B cell (primary cell): ENCODE measurements at regions not wholly inside any gene's neighbourhood (a gene's known extent, or its start where the extent isn't known, plus 50 kb on each side); places are given as distances from the start of the nearest gene placed in this dataset.

Experiments
- ATAC-seq: fragments of 200-7000 bp; cut with Tn5 transposase; one replicate; pipeline ENCODE4 v1.10.0; 2021; ENCODE audit warnings: low read depth, mild to moderate bottlenecking, moderate number of reproducible peaks, moderate library complexity
- CTCF ChIA-PET: fragments of 350-600 bp; sonication (Branson Sonifier 250); formaldehyde crosslinking; loops from one replicate; lab custom pipeline; 2021; ENCODE audit warnings: antibody characterized with exemption, inconsistent platforms; lab: Charles Lee
- POLR2A ChIA-PET: fragments of 350-600 bp; sonication (Branson Sonifier 250); formaldehyde crosslinking; loops from one replicate; lab custom pipeline; 2021; ENCODE audit warnings: antibody characterized with exemption; lab: Charles Lee
- DNase-seq: peaks from one replicate; pipeline ENCODE4 v3.0.0; 2013
- H2AFZ ChIP-seq: 2 replicates; pipeline ENCODE4 v1.6.1; 2012; ENCODE audit warnings: mild to moderate bottlenecking, low read depth, low read length; ENCODE audit not compliant: insufficient read depth, poor library complexity, severe bottlenecking
- H3K27ac ChIP-seq, 2 donors: 1 replicate in 1 of 2; 2 replicates in 1 of 2; pipeline ENCODE4 v1.5.1; 2012 to 2013; ENCODE audit warnings: low read length in 2 of 2, mild to moderate bottlenecking in 2 of 2, moderate library complexity in 1 of 2
- H3K27me3 ChIP-seq, 4 experiments: fragments of 200-600 bp in 1 of 4; sonication (generic) in 1 of 4; replicated peaks in 1 of 4; 1 replicate in 2 of 4; 2 replicates in 2 of 4; pipeline versions ENCODE4 v1.6.1 to v1.7.0; 2013 to 2016; ENCODE audit warnings: low read length in 3 of 4, mild to moderate bottlenecking in 2 of 4, mixed read lengths in 1 of 4, moderate library complexity in 1 of 4; ENCODE audit not compliant: insufficient read depth in 4 of 4, control insufficient read depth in 3 of 4; ENCODE audit errors: control extremely low read depth in 1 of 4
- H3K36me3 ChIP-seq, 2 experiments: replicated peaks in 1 of 2; 1 replicate in 1 of 2; 2 replicates in 1 of 2; pipeline versions ENCODE4 v1.6.1 to v1.7.1; 2013; ENCODE audit warnings: low read length in 1 of 2; ENCODE audit not compliant: insufficient read depth in 2 of 2, control insufficient read depth in 1 of 2; ENCODE audit errors: control extremely low read depth in 1 of 2, extremely low read depth in 1 of 2
- H3K4me1 ChIP-seq, 2 donors: fragments of 200-600 bp in 1 of 2; sonication (generic) in 1 of 2; 1 replicate in 1 of 2; 2 replicates in 1 of 2; pipeline versions ENCODE4 v1.5.1 to v1.6.1; 2013 to 2017; ENCODE audit warnings: low read length in 2 of 2; ENCODE audit not compliant: control insufficient read depth in 2 of 2, insufficient read depth in 2 of 2
- H3K4me2 ChIP-seq: replicated peaks from 2 replicates; pipeline ENCODE3; 2012; ENCODE audit warnings: mild to moderate bottlenecking, low read depth, low read length; ENCODE audit not compliant: poor library complexity, severe bottlenecking
- H3K4me3 ChIP-seq, 5 experiments: fragments of 200-600 bp in 1 of 5; sonication (generic) in 1 of 5; 1 replicate in 3 of 5; 2 replicates in 2 of 5; pipeline versions ENCODE4 v1.5.1 to v1.7.0; 2011 to 2016; ENCODE audit warnings: low read length in 4 of 5, mild to moderate bottlenecking in 4 of 5, low read depth in 2 of 5, control low read depth in 1 of 5, moderate library complexity in 1 of 5; ENCODE audit not compliant: insufficient read depth in 1 of 5; ENCODE audit errors: control extremely low read depth in 1 of 5, extremely low read depth in 1 of 5
- H3K79me2 ChIP-seq: fragments of 200-600 bp; sonication (generic); one replicate; pipeline ENCODE4 v1.6.0; 2016; ENCODE audit warnings: low read length; ENCODE audit not compliant: control insufficient read depth, insufficient read depth
- H3K9ac ChIP-seq: fragments of 200-600 bp; sonication (generic); 2 replicates; pipeline ENCODE4 v1.6.1; 2017; ENCODE audit warnings: mild to moderate bottlenecking, low read length, moderate library complexity
- H3K9me3 ChIP-seq, 3 donors: one replicate each; pipeline versions ENCODE4 v1.6.1 to v1.7.1; 2013; ENCODE audit warnings: low read length in 2 of 3; ENCODE audit not compliant: control insufficient read depth in 2 of 3, insufficient read depth in 1 of 3; ENCODE audit errors: control extremely low read depth in 1 of 3
- H4K20me1 ChIP-seq: 2 replicates; pipeline ENCODE4 v1.6.0; 2012; ENCODE audit warnings: mild to moderate bottlenecking, low read length; ENCODE audit not compliant: insufficient read depth, control insufficient read depth, poor library complexity, severe bottlenecking
- H3K27ac Mint-ChIP-seq: one replicate; pipeline ENCODE4 v1.8.0; 2021; ENCODE audit warnings: mixed read lengths
- H3K27me3 Mint-ChIP-seq: one replicate; pipeline ENCODE4 v1.8.0; 2021; ENCODE audit warnings: mixed read lengths
- H3K4me1 Mint-ChIP-seq: one replicate; pipeline ENCODE4 v1.8.0; 2021; ENCODE audit warnings: mixed read lengths
- H3K4me3 Mint-ChIP-seq: one replicate; pipeline ENCODE4 v1.8.0; 2021; ENCODE audit warnings: mixed read lengths
- H3K9me3 Mint-ChIP-seq: one replicate; pipeline ENCODE4 v1.8.0; 2022; ENCODE audit warnings: mixed read lengths; ENCODE audit not compliant: insufficient read depth
- EZH2 ChIP-seq: IDR thresholded peaks from 2 replicates; pipeline ENCODE4 v1.6.1; 2012; ENCODE audit warnings: borderline replicate concordance, low read depth, mild to moderate bottlenecking, moderate library complexity, low read length; ENCODE audit not compliant: insufficient read depth, poor library complexity, severe bottlenecking
- WGBS: methylation state at CpG from one replicate; pipeline ENCODE4 v1.1.5; 2013; ENCODE audit warnings: missing lambda C conversion rate; ENCODE audit not compliant: insufficient coverage; 5-methylcytosine and 5-hydroxymethylcytosine counted together
- intact Hi-C: fragments of 100-400 bp; cut with micrococcal nuclease; formaldehyde crosslinking; loops from one replicate; pipeline ENCODE4 v1.10.0; 2022
- TF ChIP-seq, protein P1 (sequence below): fragments of 200-600 bp; IDR thresholded peaks from one replicate; pipeline ENCODE4 v1.8.0; 2022; ENCODE audit warnings: antibody characterized with exemption, mild to moderate bottlenecking

DNA sequence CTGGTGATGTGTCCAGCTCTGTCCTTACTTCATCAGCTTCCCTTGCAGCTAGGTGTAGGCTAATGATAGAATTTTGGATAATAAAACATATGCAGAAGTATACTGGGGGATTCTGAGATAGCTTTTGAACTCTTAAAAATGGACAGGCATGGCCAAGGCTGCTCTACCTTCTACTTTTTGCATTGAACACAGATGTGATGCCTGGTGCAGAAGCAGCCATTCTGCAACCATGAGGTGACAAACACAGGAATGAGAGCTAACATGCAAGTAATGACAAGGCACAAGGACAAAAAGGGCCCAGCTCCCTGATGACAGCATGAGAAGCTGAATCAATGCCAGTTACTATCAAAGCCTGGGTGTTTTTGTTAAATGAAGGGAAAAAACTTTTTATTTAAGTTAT, 686.5 kb upstream of the AUTS2 start:
- no peaks in the 10 kb centered on the region for H3K27me3 ChIP-seq
- no peak overlapping the region for H3K4me3 Mint-ChIP-seq

DNA sequence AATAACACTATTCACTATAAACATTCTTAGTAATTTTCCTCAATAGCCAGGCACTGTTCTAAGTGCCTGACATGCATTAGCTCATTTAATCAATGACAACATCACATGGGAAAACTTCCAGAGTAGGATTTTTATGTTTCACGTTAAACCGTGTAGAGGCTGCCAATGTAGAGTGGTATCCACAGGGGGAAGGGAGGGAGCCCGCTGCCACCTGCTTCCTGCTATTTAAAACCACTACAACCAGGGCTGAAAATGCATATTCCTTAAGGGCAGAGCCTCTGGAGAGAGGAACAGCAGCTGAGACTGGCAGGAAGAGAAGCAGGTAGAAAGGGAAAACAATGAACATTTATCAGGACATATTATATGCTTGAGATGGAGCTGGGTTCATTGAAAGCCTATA, 684.3 kb upstream of the AUTS2 start:
- H3K4me1 Mint-ChIP-seq, result no peaks in the 10 kb centered on the region
- ATAC-seq, result no peak
- H3K4me2 ChIP-seq, result no peak overlapping the region

More for the DNA sequence above, 686.5 kb upstream of the AUTS2 start:
- Histone ChIP-seq H3K9ac (no peak overlapping the region), H3K4me1 (no peaks in the 10 kb centered on the region), H2AFZ (no peak overlapping the region), H3K9me3 (peaks cover 0 to 11% (median 5%) of the 10 kb centered on the region in 3 donors), H4K20me1 (no peaks in the 10 kb centered on the region), H3K79me2 (no peaks in the 10 kb centered on the region), H3K27ac (no peak overlapping the region), H3K36me3 (no peaks in the 10 kb centered on the region), H3K4me2 (no peak overlapping the region), H3K4me3 (no peak overlapping the region)
- intact Hi-C loops, result no loop called here
- POLR2A ChIA-PET, result no interaction called here
- Mint-ChIP-seq H3K27me3 (no peaks in the 10 kb centered on the region), H3K27ac (no peak overlapping the region), H3K4me1 (no peaks in the 10 kb centered on the region), H3K9me3 (peaks cover 8% of the 10 kb centered on the region)
- CTCF ChIA-PET, result no interaction called here
- ATAC-seq, result no peak
- no peak for DNase-seq
- TF ChIP-seq, protein P1, sequence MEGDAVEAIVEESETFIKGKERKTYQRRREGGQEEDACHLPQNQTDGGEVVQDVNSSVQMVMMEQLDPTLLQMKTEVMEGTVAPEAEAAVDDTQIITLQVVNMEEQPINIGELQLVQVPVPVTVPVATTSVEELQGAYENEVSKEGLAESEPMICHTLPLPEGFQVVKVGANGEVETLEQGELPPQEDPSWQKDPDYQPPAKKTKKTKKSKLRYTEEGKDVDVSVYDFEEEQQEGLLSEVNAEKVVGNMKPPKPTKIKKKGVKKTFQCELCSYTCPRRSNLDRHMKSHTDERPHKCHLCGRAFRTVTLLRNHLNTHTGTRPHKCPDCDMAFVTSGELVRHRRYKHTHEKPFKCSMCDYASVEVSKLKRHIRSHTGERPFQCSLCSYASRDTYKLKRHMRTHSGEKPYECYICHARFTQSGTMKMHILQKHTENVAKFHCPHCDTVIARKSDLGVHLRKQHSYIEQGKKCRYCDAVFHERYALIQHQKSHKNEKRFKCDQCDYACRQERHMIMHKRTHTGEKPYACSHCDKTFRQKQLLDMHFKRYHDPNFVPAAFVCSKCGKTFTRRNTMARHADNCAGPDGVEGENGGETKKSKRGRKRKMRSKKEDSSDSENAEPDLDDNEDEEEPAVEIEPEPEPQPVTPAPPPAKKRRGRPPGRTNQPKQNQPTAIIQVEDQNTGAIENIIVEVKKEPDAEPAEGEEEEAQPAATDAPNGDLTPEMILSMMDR, result no peak
- TF ChIP-seq EZH2, result no peak

More for the DNA sequence above, 684.3 kb upstream of the AUTS2 start:
- Histone ChIP-seq H3K27ac (no peak overlapping the region), H3K9ac (no peak overlapping the region), H3K27me3 (no peaks in the 10 kb centered on the region), H3K9me3 (peaks cover 0 to 13% (median 5%) of the 10 kb centered on the region in 3 donors), H3K4me3 (no peak overlapping the region), H3K36me3 (no peaks in the 10 kb centered on the region), H3K79me2 (no peaks in the 10 kb centered on the region), H3K4me1 (no peaks in the 10 kb centered on the region), H4K20me1 (no peaks in the 10 kb centered on the region), H2AFZ (no peak overlapping the region)
- Mint-ChIP-seq H3K27ac (no peak overlapping the region), H3K27me3 (no peaks in the 10 kb centered on the region), H3K4me3 (no peak overlapping the region), H3K9me3 (peaks cover 14% of the 10 kb centered on the region)
- TF ChIP-seq EZH2, result no peak
- TF ChIP-seq, protein P1, result no peak
- intact Hi-C loops, result no loop called here
- DNase-seq, result no peak
- WGBS, result no CpG with 5 or more reads among the region's 3 CpGs
- CTCF ChIA-PET, result no interaction called here
- POLR2A ChIA-PET, result no interaction called here
